Calu3 (cell line): ENCODE measurements at regions not wholly inside any gene's neighbourhood (a gene's known extent, or its start where the extent isn't known, plus 50 kb on each side); places are given as distances from the start of the nearest gene placed in this dataset.

Experiments used
- BruUV-seq: library from RNA; stranded (reverse); fragments of 400-500 nt; replicated peaks from 2 replicates; lab custom pipeline; 2021; lab: Mats Ljungman, UMichigan
- CTCF ChIA-PET: fragments of 300-600 bp; sonication (Branson Sonifier 250); formaldehyde crosslinking; loops from one replicate; lab custom pipeline; 2022; ENCODE audit warnings: antibody characterized with exemption; lab: Charles Lee
- DNase-seq: peaks from one replicate; pipeline ENCODE4 v3.0.0; 2022
- H3K27ac Mint-ChIP-seq: one replicate; pipeline ENCODE4 v1.8.0; 2022; ENCODE audit warnings: mixed read lengths; ENCODE audit not compliant: unreplicated experiment
- H3K27me3 Mint-ChIP-seq: one replicate; pipeline ENCODE4 v1.8.0; 2022; ENCODE audit warnings: mixed read lengths; ENCODE audit not compliant: unreplicated experiment
- H3K36me3 Mint-ChIP-seq: one replicate; pipeline ENCODE4 v1.8.0; 2022; ENCODE audit warnings: mild to moderate bottlenecking, moderate library complexity, mixed read lengths; ENCODE audit not compliant: insufficient read depth, unreplicated experiment
- H3K4me1 Mint-ChIP-seq: one replicate; pipeline ENCODE4 v1.8.0; 2022; ENCODE audit warnings: mild to moderate bottlenecking, low read depth, mixed read lengths; ENCODE audit not compliant: unreplicated experiment
- H3K4me3 Mint-ChIP-seq: one replicate; pipeline ENCODE4 v1.8.0; 2022; ENCODE audit warnings: mild to moderate bottlenecking, low read depth, moderate library complexity, mixed read lengths; ENCODE audit not compliant: unreplicated experiment
- H3K9me3 Mint-ChIP-seq: one replicate; pipeline ENCODE4 v1.8.0; 2022; ENCODE audit warnings: low read depth, mixed read lengths; ENCODE audit not compliant: unreplicated experiment
- CTCF ChIP-seq: fragments of 200-600 bp; IDR thresholded peaks from one replicate; pipeline ENCODE4 v1.8.0; 2022; ENCODE audit warnings: antibody characterized with exemption; ENCODE audit not compliant: unreplicated experiment
- intact Hi-C: fragments of 100-400 bp; cut with micrococcal nuclease; formaldehyde crosslinking; loops from one replicate; pipeline ENCODE4 v1.10.0; 2022; ENCODE audit not compliant: unreplicated experiment

- no TSS peak for BruUV-seq
- Mint-ChIP-seq H3K9me3 (peaks cover 3% of the 10 kb centered on the region), H3K27ac (no peak overlapping the region), H3K4me3 (no peak overlapping the region), H3K36me3 (no peaks in the 10 kb centered on the region), H3K4me1 (peaks cover 9% of the 10 kb centered on the region), H3K27me3 (no peaks in the 10 kb centered on the region)
- TF ChIP-seq CTCF = no peak
- DNase-seq = no peak
- intact Hi-C loops = no loop called here
- CTCF ChIA-PET = no interaction called here
These were observed 1080.9 kb upstream of the TENM3 start for GRCh38 chr4:181162266-181162665.

- H3K4me3 Mint-ChIP-seq = no peak overlapping the region
- no peaks in the 10 kb centered on the region for H3K27me3 Mint-ChIP-seq
- DNase-seq = no peak
- intact Hi-C loops = no loop called here
- BruUV-seq = no TSS peak
- TF ChIP-seq CTCF = no peak
- H3K36me3 Mint-ChIP-seq = no peaks in the 10 kb centered on the region
- H3K4me1 Mint-ChIP-seq = peaks cover 9% of the 10 kb centered on the region
- no peak overlapping the region for H3K27ac Mint-ChIP-seq
- H3K9me3 Mint-ChIP-seq = peaks cover 3% of the 10 kb centered on the region
- CTCF ChIA-PET = no interaction called here
These were observed 1080.5 kb upstream of the TENM3 start for GRCh38 chr4:181162676-181163075.

GRCh38 chr4:181166742-181167399 is 1076.3 kb upstream of the TENM3 start:
- intact Hi-C loops = no loop called here
- no peaks in the 10 kb centered on the region for H3K9me3 Mint-ChIP-seq
- DNase-seq = no peak
- CTCF ChIA-PET = no interaction called here
- H3K4me1 Mint-ChIP-seq = no peaks in the 10 kb centered on the region
- BruUV-seq = no TSS peak
- no peaks in the 10 kb centered on the region for H3K36me3 Mint-ChIP-seq
- H3K4me3 Mint-ChIP-seq = no peak overlapping the region
- H3K27me3 Mint-ChIP-seq = no peaks in the 10 kb centered on the region
- H3K27ac Mint-ChIP-seq = no peak overlapping the region
- no peak for TF ChIP-seq CTCF

- no peak overlapping the region for H3K27ac Mint-ChIP-seq
- H3K4me1 Mint-ChIP-seq = no peaks in the 10 kb centered on the region
These were observed 1075.0 kb upstream of the TENM3 start for GRCh38 chr4:181168011-181168805.

More at GRCh38 chr4:181168011-181168805, 1075.0 kb upstream of the TENM3 start:
- Mint-ChIP-seq H3K9me3 (no peaks in the 10 kb centered on the region), H3K4me3 (no peak overlapping the region), H3K27me3 (no peaks in the 10 kb centered on the region), H3K36me3 (no peaks in the 10 kb centered on the region)
- no TSS peak for BruUV-seq
- CTCF ChIA-PET = no interaction called here
- no peak for TF ChIP-seq CTCF
- intact Hi-C loops = no loop called here
- DNase-seq = no peak
